Neural crest cell (in vitro differentiated cells): ENCODE measurements at regions not wholly inside any gene's neighbourhood (a gene's known extent, or its start where the extent isn't known, plus 50 kb on each side); places are given as distances from the start of the nearest gene placed in this dataset.

Experiments used
- DNase-seq: peaks from one replicate; pipeline ENCODE4 v3.0.0; 2021; ENCODE audit warnings: low read depth, mixed read lengths, low spot score
- H3K27ac Mint-ChIP-seq: one replicate; pipeline ENCODE4 v1.8.0; 2021; ENCODE audit warnings: mild to moderate bottlenecking, mixed read lengths; ENCODE audit not compliant: unreplicated experiment
- H3K27me3 Mint-ChIP-seq: 2 replicates; pipeline ENCODE4 v1.8.0; 2021; ENCODE audit warnings: low read depth, mild to moderate bottlenecking, mixed read lengths
- H3K36me3 Mint-ChIP-seq: 2 replicates; pipeline ENCODE4 v1.8.0; 2021; ENCODE audit warnings: low read depth, mild to moderate bottlenecking, mixed read lengths
- H3K4me1 Mint-ChIP-seq: 2 replicates; pipeline ENCODE4 v1.8.0; 2021; ENCODE audit warnings: mixed read lengths
- H3K4me3 Mint-ChIP-seq: one replicate; pipeline ENCODE4 v1.8.0; 2021; ENCODE audit warnings: mild to moderate bottlenecking, mixed read lengths
- H3K9me3 Mint-ChIP-seq: 2 replicates; pipeline ENCODE4 v1.8.0; 2021; ENCODE audit warnings: mixed read lengths
- TF ChIP-seq, protein P1 (sequence below): fragments of 200-600 bp; sonication (generic); conservative IDR thresholded peaks from 2 replicates; pipeline ENCODE4 v1.5.0; 2021; ENCODE audit warnings: antibody characterized with exemption, mild to moderate bottlenecking

DNA sequence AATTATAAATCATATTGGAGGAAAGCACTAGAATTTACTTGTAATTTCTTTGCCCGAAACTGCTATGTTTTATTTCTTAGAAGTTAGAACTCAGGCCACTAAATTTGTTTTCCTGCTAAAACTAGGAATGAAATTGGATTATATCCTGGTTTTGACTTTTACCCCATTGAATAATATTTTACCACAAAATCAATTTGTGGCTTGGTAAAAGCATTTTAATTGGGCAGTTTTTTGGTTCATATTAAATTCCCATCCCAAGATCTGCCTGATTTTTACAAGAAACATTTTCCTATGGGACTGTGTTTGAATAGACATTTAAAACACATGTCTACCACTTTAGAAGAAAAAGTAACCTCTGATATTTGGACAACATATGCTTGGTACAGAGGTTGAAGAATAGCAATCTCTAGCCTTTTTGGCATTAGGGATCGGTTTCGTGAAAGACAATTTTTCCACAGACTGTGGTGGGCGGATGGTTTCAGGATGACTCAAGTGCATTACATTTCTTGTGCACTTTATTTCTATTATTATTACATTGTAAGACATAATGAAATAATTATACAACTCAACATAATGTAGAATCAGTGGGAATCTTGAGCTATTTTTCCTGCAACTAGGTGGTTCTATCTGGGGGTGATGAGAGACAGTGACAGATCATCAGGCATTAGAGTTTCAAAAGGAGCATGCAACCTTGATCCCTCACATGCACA lies 565.6 kb downstream of the PRR16 start:
- Mint-ChIP-seq H3K27ac (no peak overlapping the region), H3K27me3 (no peaks in the 10 kb centered on the region)

DNA sequence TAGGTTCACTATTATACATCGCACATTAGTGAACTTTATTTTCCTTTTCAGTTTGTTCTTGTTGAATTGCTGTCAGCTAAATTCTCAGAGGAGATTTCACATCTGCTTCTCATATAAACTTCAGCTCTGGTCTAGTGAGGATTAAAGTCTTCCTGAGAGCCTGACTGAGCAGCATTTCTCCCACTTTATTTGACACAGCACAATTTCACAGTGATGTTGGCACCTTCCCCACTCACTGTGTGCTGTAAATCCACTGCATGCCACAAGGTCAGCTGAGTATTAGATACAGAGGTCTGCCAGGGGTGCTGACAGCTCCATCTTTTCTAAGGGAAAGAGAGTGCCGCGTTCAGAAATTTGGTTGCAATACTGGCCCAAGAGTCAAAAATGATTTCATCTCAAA lies 567.4 kb downstream of the PRR16 start:
- Mint-ChIP-seq H3K9me3 (no peaks in the 10 kb centered on the region), H3K27ac (no peak overlapping the region), H3K4me1 (no peaks in the 10 kb centered on the region), H3K36me3 (no peaks in the 10 kb centered on the region), H3K4me3 (no peak overlapping the region), H3K27me3 (no peaks in the 10 kb centered on the region)
- no peak for DNase-seq
- TF ChIP-seq, protein P1, sequence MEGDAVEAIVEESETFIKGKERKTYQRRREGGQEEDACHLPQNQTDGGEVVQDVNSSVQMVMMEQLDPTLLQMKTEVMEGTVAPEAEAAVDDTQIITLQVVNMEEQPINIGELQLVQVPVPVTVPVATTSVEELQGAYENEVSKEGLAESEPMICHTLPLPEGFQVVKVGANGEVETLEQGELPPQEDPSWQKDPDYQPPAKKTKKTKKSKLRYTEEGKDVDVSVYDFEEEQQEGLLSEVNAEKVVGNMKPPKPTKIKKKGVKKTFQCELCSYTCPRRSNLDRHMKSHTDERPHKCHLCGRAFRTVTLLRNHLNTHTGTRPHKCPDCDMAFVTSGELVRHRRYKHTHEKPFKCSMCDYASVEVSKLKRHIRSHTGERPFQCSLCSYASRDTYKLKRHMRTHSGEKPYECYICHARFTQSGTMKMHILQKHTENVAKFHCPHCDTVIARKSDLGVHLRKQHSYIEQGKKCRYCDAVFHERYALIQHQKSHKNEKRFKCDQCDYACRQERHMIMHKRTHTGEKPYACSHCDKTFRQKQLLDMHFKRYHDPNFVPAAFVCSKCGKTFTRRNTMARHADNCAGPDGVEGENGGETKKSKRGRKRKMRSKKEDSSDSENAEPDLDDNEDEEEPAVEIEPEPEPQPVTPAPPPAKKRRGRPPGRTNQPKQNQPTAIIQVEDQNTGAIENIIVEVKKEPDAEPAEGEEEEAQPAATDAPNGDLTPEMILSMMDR, result no peak

More for the DNA sequence above, 565.6 kb downstream of the PRR16 start:
- no peaks in the 10 kb centered on the region for H3K36me3 Mint-ChIP-seq
- H3K4me3 Mint-ChIP-seq, result no peak overlapping the region
- TF ChIP-seq, protein P1, result no peak
- no peaks in the 10 kb centered on the region for H3K4me1 Mint-ChIP-seq
- no peak for DNase-seq
- H3K9me3 Mint-ChIP-seq, result no peaks in the 10 kb centered on the region

- no peaks in the 10 kb centered on the region for H3K36me3 Mint-ChIP-seq
- no peaks in the 10 kb centered on the region for H3K9me3 Mint-ChIP-seq
- no peaks in the 10 kb centered on the region for H3K4me1 Mint-ChIP-seq
- no peak overlapping the region for H3K4me3 Mint-ChIP-seq
- no peak for DNase-seq
- H3K27ac Mint-ChIP-seq, result no peak overlapping the region
- H3K27me3 Mint-ChIP-seq, result no peaks in the 10 kb centered on the region
- TF ChIP-seq, protein P1, result no peak
These were observed 569.2 kb downstream of the PRR16 start for GRCh38 chr5:121033334-121033733.

DNA sequence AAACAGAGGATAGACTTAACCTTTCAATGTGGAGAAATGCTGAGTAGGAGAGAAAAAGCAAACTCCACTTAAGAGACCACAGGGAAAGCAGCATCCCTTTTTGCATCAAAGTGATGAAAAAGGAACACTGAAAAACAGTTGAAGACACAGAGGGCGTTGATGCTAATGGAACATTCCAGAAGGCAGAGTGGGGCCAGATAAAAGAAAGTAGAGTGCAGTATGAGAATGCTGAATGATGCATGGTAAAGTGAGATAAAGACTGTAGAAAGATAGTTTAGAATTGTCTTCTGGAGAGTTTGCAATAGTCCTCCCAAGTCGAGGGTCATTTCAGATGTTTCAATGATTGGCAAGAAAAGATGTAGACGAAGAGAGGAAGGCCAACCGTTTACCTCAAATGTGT lies 574.3 kb downstream of the PRR16 start:
- DNase-seq, result no peak
- TF ChIP-seq, protein P1, result no peak
- Mint-ChIP-seq H3K9me3 (peaks cover 6% of the 10 kb centered on the region), H3K36me3 (no peaks in the 10 kb centered on the region), H3K27me3 (no peaks in the 10 kb centered on the region), H3K4me1 (no peaks in the 10 kb centered on the region), H3K4me3 (no peak overlapping the region), H3K27ac (no peak overlapping the region)

DNA sequence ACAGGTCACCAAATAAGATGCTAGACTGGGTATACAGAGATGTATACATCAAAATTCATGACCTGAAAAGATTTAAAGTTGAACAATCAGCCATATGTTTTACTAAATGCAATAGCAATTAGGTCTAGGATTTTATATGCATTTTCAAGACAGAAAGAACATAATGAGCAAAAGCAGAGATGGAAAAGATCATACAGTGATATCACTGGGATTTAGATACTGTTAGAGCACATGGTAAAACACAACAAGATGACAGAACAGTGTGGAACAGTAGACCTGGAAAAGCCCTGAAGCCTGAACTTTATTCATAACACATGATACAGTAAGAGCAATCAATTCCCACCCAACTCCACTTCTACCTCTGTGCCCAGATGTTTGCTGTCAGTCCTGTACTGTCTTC lies 585.9 kb downstream of the PRR16 start:
- H3K27me3 Mint-ChIP-seq, result peaks cover 6% of the 10 kb centered on the region
- TF ChIP-seq, protein P1, result no peak
- H3K9me3 Mint-ChIP-seq, result no peaks in the 10 kb centered on the region
- H3K36me3 Mint-ChIP-seq, result no peaks in the 10 kb centered on the region
- DNase-seq, result no peak
- no peaks in the 10 kb centered on the region for H3K4me1 Mint-ChIP-seq
- no peak overlapping the region for H3K27ac Mint-ChIP-seq
- H3K4me3 Mint-ChIP-seq, result no peak overlapping the region
